ENCODE measurements at regions not wholly inside any gene's neighbourhood (a gene's known extent, or its start where the extent isn't known, plus 50 kb on each side); places are given as distances from the start of the nearest gene placed in this dataset.
"Not testable (repeated sequence)": the region's sequence is repeated elsewhere in the genome, so short reads cannot be mapped to it uniquely, and the experiment has no call there.

GRCh38 chr18:998936-999335 lies 94.3 kb downstream of the ADCYAP1 start:
- DNase-seq = no peak

- DNase-seq = no peak
Measured at GRCh38 chr18:1002653-1003178, 98.0 kb downstream of the ADCYAP1 start.

GRCh38 chr18:1003499-1003898 lies 98.8 kb downstream of the ADCYAP1 start:
- no peak for DNase-seq

GRCh38 chr18:1006304-1006703 lies 101.6 kb downstream of the ADCYAP1 start:
- no peak for DNase-seq

GRCh38 chr18:1006965-1007364 lies 102.3 kb downstream of the ADCYAP1 start:
- DNase-seq = no peak

- no peak for DNase-seq
Measured at GRCh38 chr18:1011349-1011748, 106.7 kb downstream of the ADCYAP1 start.

- DNase-seq = no peak
Measured at GRCh38 chr18:1012775-1013174, 108.1 kb downstream of the ADCYAP1 start.

- DNase-seq = no peak
Measured at GRCh38 chr18:1013951-1014350, 109.3 kb downstream of the ADCYAP1 start.

GRCh38 chr18:1014509-1014908 lies 109.8 kb downstream of the ADCYAP1 start:
- peak; percentile 75 for DNase-seq

- no peak for DNase-seq
Measured at GRCh38 chr18:1014951-1015624, 110.4 kb downstream of the ADCYAP1 start.

- no peak for DNase-seq
Measured at GRCh38 chr18:1015777-1016176, 111.1 kb downstream of the ADCYAP1 start.

GRCh38 chr18:1017227-1018058 lies 112.8 kb downstream of the ADCYAP1 start:
- DNase-seq = no peak

- no peak for DNase-seq
Measured at GRCh38 chr18:1018181-1018681, 113.6 kb downstream of the ADCYAP1 start.

GRCh38 chr18:1019191-1019590 lies 114.5 kb downstream of the ADCYAP1 start:
- no peak for DNase-seq

GRCh38 chr18:1020731-1021344 lies 116.2 kb downstream of the ADCYAP1 start:
- no peak for DNase-seq

- DNase-seq = no peak
Measured at GRCh38 chr18:1026930-1027329, 122.3 kb downstream of the ADCYAP1 start.

- not testable (repeated sequence) for DNase-seq
Measured at GRCh38 chr18:1033092-1033491, 128.4 kb downstream of the ADCYAP1 start.

- DNase-seq = no peak
Measured at GRCh38 chr18:1034971-1035370, 130.3 kb downstream of the ADCYAP1 start.

GRCh38 chr18:1036926-1037325 lies 132.3 kb downstream of the ADCYAP1 start:
- no peak for DNase-seq

GRCh38 chr18:1037776-1038175 lies 133.1 kb downstream of the ADCYAP1 start:
- no peak for DNase-seq

- no peak for DNase-seq
Measured at GRCh38 chr18:1039421-1039820, 134.8 kb downstream of the ADCYAP1 start.

GRCh38 chr18:1043039-1043438 lies 138.4 kb downstream of the ADCYAP1 start:
- DNase-seq = not testable (repeated sequence)

- DNase-seq = no peak
Measured at GRCh38 chr18:1045658-1046057, 141.0 kb downstream of the ADCYAP1 start.

Data from NCI-H1436 (cell line).